Esophagus muscularis mucosa (tissue), 3 donors: ENCODE measurements at regions not wholly inside any gene's neighbourhood (a gene's known extent, or its start where the extent isn't known, plus 50 kb on each side); places are given as distances from the start of the nearest gene placed in this dataset.
"Not testable (repeated sequence)": the region's sequence is repeated elsewhere in the genome, so short reads cannot be mapped to it uniquely, and the experiment has no call there.

Experiments
- POLR2A ChIP-seq: fragments of 450-650 bp; IDR thresholded peaks from one replicate; pipeline ENCODE4 v1.6.1; 2017; ENCODE audit warnings: antibody characterized with exemption, moderate library complexity, mild to moderate bottlenecking, low read depth
- TF ChIP-seq, protein P1 (sequence below), 3 experiments: fragments of 200-600 bp in 2 of 3; fragments of 450-650 bp in 1 of 3; sonication (generic) in 2 of 3; IDR thresholded peaks; one replicate each; pipeline ENCODE4 v1.5.1; 2017 to 2019; ENCODE audit warnings: antibody characterized with exemption in 3 of 3, mild to moderate bottlenecking in 2 of 3, moderate library complexity in 1 of 3

DNA sequence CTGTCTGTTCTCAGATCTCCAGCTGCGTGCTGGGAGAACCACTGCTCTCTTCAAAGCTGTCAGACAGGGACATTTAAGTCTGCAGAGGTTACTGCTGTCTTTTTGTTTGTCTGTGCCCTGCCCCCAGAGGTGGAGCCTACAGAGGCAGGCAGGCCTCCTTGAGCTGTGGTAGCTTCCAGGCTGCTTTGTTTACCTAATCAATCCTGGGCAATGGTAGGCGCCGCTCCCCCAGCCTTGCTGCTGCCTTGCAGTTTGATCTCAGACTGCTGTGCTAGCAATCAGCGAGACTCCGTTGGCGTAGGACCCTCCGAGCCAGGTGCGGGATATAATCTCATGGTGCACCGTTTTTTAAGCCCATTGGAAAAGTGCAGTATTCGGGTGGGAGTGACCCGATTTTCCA, 1240.0 kb downstream of the EFNA5 start:
- TF ChIP-seq, protein P1, sequence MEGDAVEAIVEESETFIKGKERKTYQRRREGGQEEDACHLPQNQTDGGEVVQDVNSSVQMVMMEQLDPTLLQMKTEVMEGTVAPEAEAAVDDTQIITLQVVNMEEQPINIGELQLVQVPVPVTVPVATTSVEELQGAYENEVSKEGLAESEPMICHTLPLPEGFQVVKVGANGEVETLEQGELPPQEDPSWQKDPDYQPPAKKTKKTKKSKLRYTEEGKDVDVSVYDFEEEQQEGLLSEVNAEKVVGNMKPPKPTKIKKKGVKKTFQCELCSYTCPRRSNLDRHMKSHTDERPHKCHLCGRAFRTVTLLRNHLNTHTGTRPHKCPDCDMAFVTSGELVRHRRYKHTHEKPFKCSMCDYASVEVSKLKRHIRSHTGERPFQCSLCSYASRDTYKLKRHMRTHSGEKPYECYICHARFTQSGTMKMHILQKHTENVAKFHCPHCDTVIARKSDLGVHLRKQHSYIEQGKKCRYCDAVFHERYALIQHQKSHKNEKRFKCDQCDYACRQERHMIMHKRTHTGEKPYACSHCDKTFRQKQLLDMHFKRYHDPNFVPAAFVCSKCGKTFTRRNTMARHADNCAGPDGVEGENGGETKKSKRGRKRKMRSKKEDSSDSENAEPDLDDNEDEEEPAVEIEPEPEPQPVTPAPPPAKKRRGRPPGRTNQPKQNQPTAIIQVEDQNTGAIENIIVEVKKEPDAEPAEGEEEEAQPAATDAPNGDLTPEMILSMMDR (IDR thresholded peaks at IDR 0.05): not testable (repeated sequence)
- TF ChIP-seq POLR2A: not testable (repeated sequence)
